HEK293 (cell line): ENCODE measurements at regions not wholly inside any gene's neighbourhood (a gene's known extent, or its start where the extent isn't known, plus 50 kb on each side); places are given as distances from the start of the nearest gene placed in this dataset.

Experiments
- KLF7 ChIP-seq: fragments of 450-650 bp; formaldehyde crosslinking; IDR thresholded peaks from 2 replicates; pipeline ENCODE4 v1.5.1; 2016; ENCODE audit warnings: missing biosample characterization, missing genetic modification characterization, borderline replicate concordance
- KLF9 ChIP-seq: fragments of 450-650 bp; formaldehyde crosslinking; IDR thresholded peaks from 2 replicates; pipeline ENCODE4 v1.5.1; 2016; ENCODE audit warnings: missing biosample characterization, missing genetic modification characterization, low read depth
- TF ChIP-seq, protein P1 (sequence below): fragments of 450-650 bp; formaldehyde crosslinking; IDR thresholded peaks from 2 replicates; pipeline ENCODE4 v1.5.1; 2016; ENCODE audit warnings: missing biosample characterization, missing genetic modification characterization
- TF ChIP-seq, protein P2 (sequence below): fragments of 450-650 bp; formaldehyde crosslinking; IDR thresholded peaks from 2 replicates; pipeline ENCODE4 v1.5.1; 2016; ENCODE audit warnings: missing biosample characterization, missing genetic modification characterization

DNA sequence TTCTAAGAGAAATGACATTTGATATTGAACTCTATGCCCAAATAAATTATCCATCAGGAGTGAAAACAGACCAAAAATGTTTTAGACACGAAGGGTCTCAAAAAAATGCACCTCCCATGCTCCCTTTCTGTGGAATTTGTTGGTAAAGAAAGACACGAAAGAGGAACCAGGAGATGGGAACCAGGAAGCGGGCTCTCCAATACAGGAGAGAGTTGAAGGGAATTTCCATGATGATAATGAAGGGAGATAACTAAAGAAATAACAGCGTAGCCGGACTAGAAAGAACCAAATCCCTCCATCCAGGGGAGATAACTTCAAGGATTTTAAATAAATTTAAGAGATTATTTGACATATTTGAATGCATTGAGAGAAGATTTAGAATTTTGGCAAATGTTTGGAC is 183.0 kb downstream of the DUSP6 start:
- TF ChIP-seq, protein P1, sequence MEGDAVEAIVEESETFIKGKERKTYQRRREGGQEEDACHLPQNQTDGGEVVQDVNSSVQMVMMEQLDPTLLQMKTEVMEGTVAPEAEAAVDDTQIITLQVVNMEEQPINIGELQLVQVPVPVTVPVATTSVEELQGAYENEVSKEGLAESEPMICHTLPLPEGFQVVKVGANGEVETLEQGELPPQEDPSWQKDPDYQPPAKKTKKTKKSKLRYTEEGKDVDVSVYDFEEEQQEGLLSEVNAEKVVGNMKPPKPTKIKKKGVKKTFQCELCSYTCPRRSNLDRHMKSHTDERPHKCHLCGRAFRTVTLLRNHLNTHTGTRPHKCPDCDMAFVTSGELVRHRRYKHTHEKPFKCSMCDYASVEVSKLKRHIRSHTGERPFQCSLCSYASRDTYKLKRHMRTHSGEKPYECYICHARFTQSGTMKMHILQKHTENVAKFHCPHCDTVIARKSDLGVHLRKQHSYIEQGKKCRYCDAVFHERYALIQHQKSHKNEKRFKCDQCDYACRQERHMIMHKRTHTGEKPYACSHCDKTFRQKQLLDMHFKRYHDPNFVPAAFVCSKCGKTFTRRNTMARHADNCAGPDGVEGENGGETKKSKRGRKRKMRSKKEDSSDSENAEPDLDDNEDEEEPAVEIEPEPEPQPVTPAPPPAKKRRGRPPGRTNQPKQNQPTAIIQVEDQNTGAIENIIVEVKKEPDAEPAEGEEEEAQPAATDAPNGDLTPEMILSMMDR (tag by site-specific recombination) = no peak
- TF ChIP-seq KLF9 (no peak), KLF7 (tag by site-specific recombination) (no peak)
- TF ChIP-seq, protein P2, sequence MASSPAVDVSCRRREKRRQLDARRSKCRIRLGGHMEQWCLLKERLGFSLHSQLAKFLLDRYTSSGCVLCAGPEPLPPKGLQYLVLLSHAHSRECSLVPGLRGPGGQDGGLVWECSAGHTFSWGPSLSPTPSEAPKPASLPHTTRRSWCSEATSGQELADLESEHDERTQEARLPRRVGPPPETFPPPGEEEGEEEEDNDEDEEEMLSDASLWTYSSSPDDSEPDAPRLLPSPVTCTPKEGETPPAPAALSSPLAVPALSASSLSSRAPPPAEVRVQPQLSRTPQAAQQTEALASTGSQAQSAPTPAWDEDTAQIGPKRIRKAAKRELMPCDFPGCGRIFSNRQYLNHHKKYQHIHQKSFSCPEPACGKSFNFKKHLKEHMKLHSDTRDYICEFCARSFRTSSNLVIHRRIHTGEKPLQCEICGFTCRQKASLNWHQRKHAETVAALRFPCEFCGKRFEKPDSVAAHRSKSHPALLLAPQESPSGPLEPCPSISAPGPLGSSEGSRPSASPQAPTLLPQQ = no peak
